Testis (tissue), 2 donors: ENCODE measurements at regions not wholly inside any gene's neighbourhood (a gene's known extent, or its start where the extent isn't known, plus 50 kb on each side); places are given as distances from the start of the nearest gene placed in this dataset.

ENCODE experiments used
- POLR2A ChIP-seq: fragments of 450-650 bp; IDR thresholded peaks from one replicate; pipeline ENCODE4 v1.6.1; 2017; ENCODE audit warnings: antibody characterized with exemption, mild to moderate bottlenecking, moderate library complexity
- TF ChIP-seq, protein P1 (sequence below), 3 experiments: fragments of 450-650 bp in 2 of 3; fragments of 200-600 bp in 1 of 3; sonication (generic) in 1 of 3; IDR thresholded peaks; one replicate each; pipeline ENCODE4 v1.5.1; 2016 to 2019; ENCODE audit warnings: antibody characterized with exemption in 3 of 3, mild to moderate bottlenecking in 2 of 3, moderate library complexity in 1 of 3

DNA sequence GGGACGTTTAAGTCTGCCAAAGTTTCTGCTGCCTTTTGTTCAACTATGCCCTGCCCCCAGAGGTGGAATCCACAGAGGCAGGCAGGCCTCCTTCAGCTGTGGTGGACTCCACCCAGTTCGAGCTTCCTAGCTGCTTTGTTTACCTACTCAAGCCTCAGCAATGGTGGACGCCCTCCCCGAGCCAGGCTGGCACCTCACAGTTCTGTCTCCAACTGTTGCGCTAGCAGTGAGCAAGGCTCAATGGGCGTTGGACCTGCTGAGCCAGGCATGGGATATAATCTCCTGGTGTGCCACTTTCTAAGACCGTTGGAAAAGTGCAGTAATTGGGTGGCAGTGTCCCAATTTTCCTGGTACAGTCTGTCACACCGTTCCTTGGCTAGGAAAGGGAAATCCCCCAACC is 444.7 kb downstream of the FLRT2 start:
- TF ChIP-seq, protein P1, sequence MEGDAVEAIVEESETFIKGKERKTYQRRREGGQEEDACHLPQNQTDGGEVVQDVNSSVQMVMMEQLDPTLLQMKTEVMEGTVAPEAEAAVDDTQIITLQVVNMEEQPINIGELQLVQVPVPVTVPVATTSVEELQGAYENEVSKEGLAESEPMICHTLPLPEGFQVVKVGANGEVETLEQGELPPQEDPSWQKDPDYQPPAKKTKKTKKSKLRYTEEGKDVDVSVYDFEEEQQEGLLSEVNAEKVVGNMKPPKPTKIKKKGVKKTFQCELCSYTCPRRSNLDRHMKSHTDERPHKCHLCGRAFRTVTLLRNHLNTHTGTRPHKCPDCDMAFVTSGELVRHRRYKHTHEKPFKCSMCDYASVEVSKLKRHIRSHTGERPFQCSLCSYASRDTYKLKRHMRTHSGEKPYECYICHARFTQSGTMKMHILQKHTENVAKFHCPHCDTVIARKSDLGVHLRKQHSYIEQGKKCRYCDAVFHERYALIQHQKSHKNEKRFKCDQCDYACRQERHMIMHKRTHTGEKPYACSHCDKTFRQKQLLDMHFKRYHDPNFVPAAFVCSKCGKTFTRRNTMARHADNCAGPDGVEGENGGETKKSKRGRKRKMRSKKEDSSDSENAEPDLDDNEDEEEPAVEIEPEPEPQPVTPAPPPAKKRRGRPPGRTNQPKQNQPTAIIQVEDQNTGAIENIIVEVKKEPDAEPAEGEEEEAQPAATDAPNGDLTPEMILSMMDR (IDR thresholded peaks at IDR 0.05): no peak
- TF ChIP-seq POLR2A: no peak
